DOHH2 (cell line): ENCODE measurements at regions not wholly inside any gene's neighbourhood (a gene's known extent, or its start where the extent isn't known, plus 50 kb on each side); places are given as distances from the start of the nearest gene placed in this dataset.

Experiments
- CTCF ChIP-seq: fragments of 200-600 bp; sonication (generic); IDR thresholded peaks from one replicate; pipeline ENCODE4 v1.5.1; 2014; ENCODE audit warnings: antibody characterized with exemption, mild to moderate bottlenecking, low read depth, low read length; ENCODE audit not compliant: poor library complexity, severe bottlenecking
- EZH2phosphoT487 ChIP-seq: fragments of 200-600 bp; sonication (generic); IDR thresholded peaks from 2 replicates; pipeline ENCODE4 v1.6.1; 2017; ENCODE audit warnings: borderline replicate concordance, mild to moderate bottlenecking, antibody characterized with exemption, low read length, moderate library complexity, mixed read lengths

GRCh38 chr7:46812101-46812675, 769.7 kb downstream of the TNS3 start:
- no peak for TF ChIP-seq CTCF
- TF ChIP-seq EZH2phosphoT487: no peak
